SK-N-SH treated with all-trans-retinoic acid at 6 μM for 48 hours (cell line): ENCODE measurements at regions not wholly inside any gene's neighbourhood (a gene's known extent, or its start where the extent isn't known, plus 50 kb on each side); places are given as distances from the start of the nearest gene placed in this dataset.

Experiments
- ATAC-seq: fragments of 200-7000 bp; cut with Tn5 transposase; 3 replicates; pipeline ENCODE4 v1.9.1; 2020; ENCODE audit warnings: mild to moderate bottlenecking, moderate library complexity
- ARNTL ChIP-seq: fragments of 450-650 bp; formaldehyde crosslinking; IDR thresholded peaks from 2 replicates; pipeline ENCODE4 v1.5.0; 2020; ENCODE audit warnings: low read depth, mild to moderate bottlenecking, moderate library complexity, borderline replicate concordance
- BACH2 ChIP-seq: fragments of 250-450 bp; sonication (Bioruptor Pico); IDR thresholded peaks from 2 replicates; pipeline ENCODE4 v1.9.0; 2021; ENCODE audit warnings: mild to moderate bottlenecking, borderline replicate concordance
- CSRNP3 ChIP-seq: fragments of 250-450 bp; sonication (Bioruptor Pico); IDR thresholded peaks from 2 replicates; pipeline ENCODE4 v1.5.1; 2021; ENCODE audit warnings: mild to moderate bottlenecking, moderate library complexity
- ESRRG ChIP-seq: fragments of 250-450 bp; sonication (Bioruptor Pico); IDR thresholded peaks from 2 replicates; pipeline ENCODE4 v1.6.1; 2021; ENCODE audit warnings: mild to moderate bottlenecking
- ISL1 ChIP-seq: fragments of 250-450 bp; sonication (Bioruptor Pico); IDR thresholded peaks from 2 replicates; pipeline ENCODE4 v2.1.2; 2022; ENCODE audit warnings: mild to moderate bottlenecking, moderate library complexity
- PPARA ChIP-seq: fragments of 250-450 bp; sonication (Bioruptor Pico); IDR thresholded peaks from 2 replicates; pipeline ENCODE4 v1.5.0; 2020; ENCODE audit warnings: mild to moderate bottlenecking, borderline replicate concordance
- RARB ChIP-seq: fragments of 250-450 bp; sonication (Bioruptor Pico); IDR thresholded peaks from 2 replicates; pipeline ENCODE4 v1.8.0; 2021; ENCODE audit warnings: mild to moderate bottlenecking, moderate library complexity
- SNAI2 ChIP-seq: fragments of 250-450 bp; sonication (Bioruptor Pico); IDR thresholded peaks from 2 replicates; pipeline ENCODE4 v1.5.0; 2020; ENCODE audit warnings: mild to moderate bottlenecking, moderate library complexity
- TCF4 ChIP-seq: fragments of 250-450 bp; sonication (Bioruptor Pico); IDR thresholded peaks from 2 replicates; pipeline ENCODE4 v1.8.0; 2021; ENCODE audit warnings: mild to moderate bottlenecking, moderate library complexity, borderline replicate concordance
- TOX ChIP-seq: fragments of 250-450 bp; sonication (Bioruptor Pico); IDR thresholded peaks from 2 replicates; pipeline ENCODE4 v1.8.0; 2021; ENCODE audit warnings: mild to moderate bottlenecking, moderate library complexity, borderline replicate concordance
- ZC3H10 ChIP-seq: fragments of 250-450 bp; sonication (Bioruptor Pico); IDR thresholded peaks from 2 replicates; pipeline ENCODE4 v1.5.1; 2021; ENCODE audit warnings: mild to moderate bottlenecking, moderate library complexity
- ZFP3 ChIP-seq: fragments of 250-450 bp; sonication (Bioruptor Pico); IDR thresholded peaks from 2 replicates; pipeline ENCODE4 v1.5.0; 2020; ENCODE audit warnings: mild to moderate bottlenecking, moderate library complexity
- ZFP30 ChIP-seq: fragments of 450-650 bp; formaldehyde crosslinking; IDR thresholded peaks from 2 replicates; pipeline ENCODE4 v1.5.0; 2022; ENCODE audit warnings: mild to moderate bottlenecking, moderate library complexity
- ZNF565 ChIP-seq: fragments of 450-650 bp; formaldehyde crosslinking; conservative IDR thresholded peaks from 2 replicates; pipeline ENCODE4 v1.5.0; 2020; ENCODE audit warnings: low read depth, mild to moderate bottlenecking, moderate library complexity
- ZNF70 ChIP-seq: fragments of 450-650 bp; formaldehyde crosslinking; IDR thresholded peaks from 2 replicates; pipeline ENCODE4 v1.5.0; 2020; ENCODE audit warnings: mild to moderate bottlenecking, moderate library complexity
- ZNF8 ChIP-seq: fragments of 450-650 bp; formaldehyde crosslinking; IDR thresholded peaks from 2 replicates; pipeline ENCODE4 v1.5.0; 2020; ENCODE audit warnings: mild to moderate bottlenecking, moderate library complexity
- TF ChIP-seq, protein P1 (sequence below): fragments of 250-450 bp; sonication (Bioruptor Pico); IDR thresholded peaks from 2 replicates; pipeline ENCODE4 v1.5.0; 2020; ENCODE audit warnings: mild to moderate bottlenecking, moderate library complexity
- TF ChIP-seq, protein P2 (sequence below): fragments of 250-450 bp; sonication (Bioruptor Pico); IDR thresholded peaks from 2 replicates; pipeline ENCODE4 v1.5.1; 2020; ENCODE audit warnings: low read depth, mild to moderate bottlenecking, moderate library complexity
- TF ChIP-seq, protein P3 (sequence below): fragments of 250-450 bp; sonication (Bioruptor Pico); IDR thresholded peaks from 2 replicates; pipeline ENCODE4 v1.8.0; 2020; ENCODE audit warnings: mild to moderate bottlenecking, moderate library complexity, borderline replicate concordance

- TF ChIP-seq, protein P1, sequence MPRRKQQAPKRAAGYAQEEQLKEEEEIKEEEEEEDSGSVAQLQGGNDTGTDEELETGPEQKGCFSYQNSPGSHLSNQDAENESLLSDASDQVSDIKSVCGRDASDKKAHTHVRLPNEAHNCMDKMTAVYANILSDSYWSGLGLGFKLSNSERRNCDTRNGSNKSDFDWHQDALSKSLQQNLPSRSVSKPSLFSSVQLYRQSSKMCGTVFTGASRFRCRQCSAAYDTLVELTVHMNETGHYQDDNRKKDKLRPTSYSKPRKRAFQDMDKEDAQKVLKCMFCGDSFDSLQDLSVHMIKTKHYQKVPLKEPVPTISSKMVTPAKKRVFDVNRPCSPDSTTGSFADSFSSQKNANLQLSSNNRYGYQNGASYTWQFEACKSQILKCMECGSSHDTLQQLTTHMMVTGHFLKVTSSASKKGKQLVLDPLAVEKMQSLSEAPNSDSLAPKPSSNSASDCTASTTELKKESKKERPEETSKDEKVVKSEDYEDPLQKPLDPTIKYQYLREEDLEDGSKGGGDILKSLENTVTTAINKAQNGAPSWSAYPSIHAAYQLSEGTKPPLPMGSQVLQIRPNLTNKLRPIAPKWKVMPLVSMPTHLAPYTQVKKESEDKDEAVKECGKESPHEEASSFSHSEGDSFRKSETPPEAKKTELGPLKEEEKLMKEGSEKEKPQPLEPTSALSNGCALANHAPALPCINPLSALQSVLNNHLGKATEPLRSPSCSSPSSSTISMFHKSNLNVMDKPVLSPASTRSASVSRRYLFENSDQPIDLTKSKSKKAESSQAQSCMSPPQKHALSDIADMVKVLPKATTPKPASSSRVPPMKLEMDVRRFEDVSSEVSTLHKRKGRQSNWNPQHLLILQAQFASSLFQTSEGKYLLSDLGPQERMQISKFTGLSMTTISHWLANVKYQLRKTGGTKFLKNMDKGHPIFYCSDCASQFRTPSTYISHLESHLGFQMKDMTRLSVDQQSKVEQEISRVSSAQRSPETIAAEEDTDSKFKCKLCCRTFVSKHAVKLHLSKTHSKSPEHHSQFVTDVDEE (CRISPR knock-in tag): no peak
- no peak for TF ChIP-seq SNAI2
- no peak for TF ChIP-seq RARB (CRISPR knock-in tag)
These were observed 688.2 kb upstream of the HS6ST1 start (continued) for GRCh38 chr2:129006901-129007300.

DNA sequence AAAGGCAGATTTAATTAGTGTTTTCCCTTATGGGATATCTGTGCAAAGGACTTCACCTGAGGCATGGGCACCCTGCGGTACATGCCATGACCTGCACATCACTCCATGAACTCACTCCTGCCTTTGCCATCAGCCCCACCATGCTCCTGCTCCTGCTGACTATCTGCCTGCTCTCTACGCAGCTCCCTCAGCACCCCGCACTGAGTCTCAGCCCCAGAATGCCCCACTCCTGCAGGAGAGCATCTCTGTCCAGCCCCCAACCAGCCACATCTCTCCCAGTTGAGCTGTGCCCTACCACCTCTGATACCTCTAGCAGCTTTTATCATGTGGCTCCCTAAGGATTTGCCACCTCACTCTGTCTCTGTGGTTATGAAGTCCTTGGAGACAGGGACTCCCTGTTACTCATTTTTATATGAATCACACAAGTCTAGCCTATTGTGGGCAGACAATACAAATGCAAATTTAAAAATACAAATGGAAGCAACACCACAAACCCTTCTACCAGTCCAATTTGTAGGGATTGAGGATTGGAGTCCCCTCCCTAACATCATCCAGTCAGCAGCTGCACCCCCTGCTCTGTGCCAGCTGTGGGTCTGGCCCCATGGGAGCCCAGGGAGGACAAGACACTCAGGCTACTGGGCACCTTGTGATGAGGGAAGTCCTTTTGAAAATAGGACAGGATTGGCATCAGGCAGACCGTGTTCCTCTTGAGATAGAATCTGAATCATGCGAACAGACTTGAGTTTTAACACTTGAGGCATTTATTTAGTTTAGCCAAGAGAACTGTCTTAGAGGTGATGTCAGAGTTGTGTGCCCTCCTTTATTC, 689.6 kb upstream of the HS6ST1 start:
- ATAC-seq: no peak
- no peak for TF ChIP-seq ZC3H10 (CRISPR knock-in tag)
- no peak for TF ChIP-seq ISL1 (CRISPR knock-in tag)
- no peak for TF ChIP-seq TOX (CRISPR knock-in tag)
- TF ChIP-seq, all 23 proteins: peak for 0

- no peak for ATAC-seq
- TF ChIP-seq BACH2 (CRISPR knock-in tag) (no peak), ZFP3 (CRISPR knock-in tag) (no peak), ISL1 (CRISPR knock-in tag) (no peak), ZNF8 (CRISPR knock-in tag) (no peak), SNAI2 (no peak), PPARA (CRISPR knock-in tag) (no peak), ZFP30 (CRISPR knock-in tag) (no peak), ZC3H10 (CRISPR knock-in tag) (no peak), ZNF565 (CRISPR knock-in tag) (no peak), ESRRG (CRISPR knock-in tag) (no peak)
- TF ChIP-seq, protein P1 (CRISPR knock-in tag): no peak
- TF ChIP-seq, protein P2, sequence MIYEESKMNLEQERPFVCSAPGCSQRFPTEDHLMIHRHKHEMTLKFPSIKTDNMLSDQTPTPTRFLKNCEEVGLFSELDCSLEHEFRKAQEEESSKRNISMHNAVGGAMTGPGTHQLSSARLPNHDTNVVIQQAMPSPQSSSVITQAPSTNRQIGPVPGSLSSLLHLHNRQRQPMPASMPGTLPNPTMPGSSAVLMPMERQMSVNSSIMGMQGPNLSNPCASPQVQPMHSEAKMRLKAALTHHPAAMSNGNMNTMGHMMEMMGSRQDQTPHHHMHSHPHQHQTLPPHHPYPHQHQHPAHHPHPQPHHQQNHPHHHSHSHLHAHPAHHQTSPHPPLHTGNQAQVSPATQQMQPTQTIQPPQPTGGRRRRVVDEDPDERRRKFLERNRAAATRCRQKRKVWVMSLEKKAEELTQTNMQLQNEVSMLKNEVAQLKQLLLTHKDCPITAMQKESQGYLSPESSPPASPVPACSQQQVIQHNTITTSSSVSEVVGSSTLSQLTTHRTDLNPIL (CRISPR knock-in tag): no peak
These were observed 690.4 kb upstream of the HS6ST1 start for GRCh38 chr2:129008881-129009554.

GRCh38 chr2:129009555-129010146, 691.0 kb upstream of the HS6ST1 start:
- no peak for ATAC-seq
- TF ChIP-seq ZNF565 (CRISPR knock-in tag): no peak
- TF ChIP-seq ISL1 (CRISPR knock-in tag): no peak
- TF ChIP-seq, protein P1 (CRISPR knock-in tag): no peak
- no peak for TF ChIP-seq ZNF70 (CRISPR knock-in tag)
- TF ChIP-seq, protein P3, sequence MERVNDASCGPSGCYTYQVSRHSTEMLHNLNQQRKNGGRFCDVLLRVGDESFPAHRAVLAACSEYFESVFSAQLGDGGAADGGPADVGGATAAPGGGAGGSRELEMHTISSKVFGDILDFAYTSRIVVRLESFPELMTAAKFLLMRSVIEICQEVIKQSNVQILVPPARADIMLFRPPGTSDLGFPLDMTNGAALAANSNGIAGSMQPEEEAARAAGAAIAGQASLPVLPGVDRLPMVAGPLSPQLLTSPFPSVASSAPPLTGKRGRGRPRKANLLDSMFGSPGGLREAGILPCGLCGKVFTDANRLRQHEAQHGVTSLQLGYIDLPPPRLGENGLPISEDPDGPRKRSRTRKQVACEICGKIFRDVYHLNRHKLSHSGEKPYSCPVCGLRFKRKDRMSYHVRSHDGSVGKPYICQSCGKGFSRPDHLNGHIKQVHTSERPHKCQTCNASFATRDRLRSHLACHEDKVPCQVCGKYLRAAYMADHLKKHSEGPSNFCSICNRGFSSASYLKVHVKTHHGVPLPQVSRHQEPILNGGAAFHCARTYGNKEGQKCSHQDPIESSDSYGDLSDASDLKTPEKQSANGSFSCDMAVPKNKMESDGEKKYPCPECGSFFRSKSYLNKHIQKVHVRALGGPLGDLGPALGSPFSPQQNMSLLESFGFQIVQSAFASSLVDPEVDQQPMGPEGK (CRISPR knock-in tag): no peak
- TF ChIP-seq CSRNP3 (CRISPR knock-in tag): no peak
- TF ChIP-seq PPARA (CRISPR knock-in tag): no peak
- no peak for TF ChIP-seq TCF4 (CRISPR knock-in tag)
- TF ChIP-seq TOX (CRISPR knock-in tag): no peak
- TF ChIP-seq ARNTL: no peak
